Uterus (tissue), 2 donors: ENCODE measurements at regions not wholly inside any gene's neighbourhood (a gene's known extent, or its start where the extent isn't known, plus 50 kb on each side); places are given as distances from the start of the nearest gene placed in this dataset.

ENCODE experiments used
- CTCF ChIP-seq, 4 experiments: fragments of 200-600 bp in 2 of 4; fragments of 450-650 bp in 2 of 4; sonication (generic) in 2 of 4; IDR thresholded peaks; one replicate each; pipeline ENCODE4 v1.5.1; 2016 to 2019; ENCODE audit warnings: antibody characterized with exemption in 4 of 4, mild to moderate bottlenecking in 2 of 4, moderate library complexity in 1 of 4
- POLR2A ChIP-seq, 2 donors: fragments of 450-650 bp; IDR thresholded peaks; one replicate each; pipeline ENCODE4 v1.6.1; 2016; ENCODE audit warnings: antibody characterized with exemption in 2 of 2, mild to moderate bottlenecking in 1 of 2, moderate library complexity in 1 of 2

- TF ChIP-seq CTCF (IDR thresholded peaks at IDR 0.05) (no peak), POLR2A (IDR thresholded peaks at IDR 0.05) (no peak)
These were observed 803.1 kb downstream of the SATB2 start for GRCh38 chr2:198654646-198655045.
